GM12892 (cell line): ENCODE measurements at regions not wholly inside any gene's neighbourhood (a gene's known extent, or its start where the extent isn't known, plus 50 kb on each side); places are given as distances from the start of the nearest gene placed in this dataset.
"Not testable (repeated sequence)": the region's sequence is repeated elsewhere in the genome, so short reads cannot be mapped to it uniquely, and the experiment has no call there.

Source experiments
- DNase-seq: peaks from one replicate; pipeline ENCODE4 v3.0.0; 2011; ENCODE audit not compliant: insufficient read length
- FAIRE-seq: peaks from 2 replicates; lab custom pipeline; 2011; peaks lifted over from hg19 to GRCh38; lab: Jason Lieb, UNC
- POLR2A ChIP-seq: IDR thresholded peaks from 2 replicates; pipeline ENCODE4 v1.6.1; 2011; ENCODE audit warnings: low read depth, low read length, control low read depth
- POLR2AphosphoS5 ChIP-seq: IDR thresholded peaks from 2 replicates; pipeline ENCODE4 v1.6.1; 2011; ENCODE audit warnings: low read depth, low read length, control low read depth
- TAF1 ChIP-seq: IDR thresholded peaks from 2 replicates; pipeline ENCODE4 v1.6.1; 2011; ENCODE audit warnings: low read depth, mild to moderate bottlenecking, control low read depth, low read length, borderline replicate concordance

DNA sequence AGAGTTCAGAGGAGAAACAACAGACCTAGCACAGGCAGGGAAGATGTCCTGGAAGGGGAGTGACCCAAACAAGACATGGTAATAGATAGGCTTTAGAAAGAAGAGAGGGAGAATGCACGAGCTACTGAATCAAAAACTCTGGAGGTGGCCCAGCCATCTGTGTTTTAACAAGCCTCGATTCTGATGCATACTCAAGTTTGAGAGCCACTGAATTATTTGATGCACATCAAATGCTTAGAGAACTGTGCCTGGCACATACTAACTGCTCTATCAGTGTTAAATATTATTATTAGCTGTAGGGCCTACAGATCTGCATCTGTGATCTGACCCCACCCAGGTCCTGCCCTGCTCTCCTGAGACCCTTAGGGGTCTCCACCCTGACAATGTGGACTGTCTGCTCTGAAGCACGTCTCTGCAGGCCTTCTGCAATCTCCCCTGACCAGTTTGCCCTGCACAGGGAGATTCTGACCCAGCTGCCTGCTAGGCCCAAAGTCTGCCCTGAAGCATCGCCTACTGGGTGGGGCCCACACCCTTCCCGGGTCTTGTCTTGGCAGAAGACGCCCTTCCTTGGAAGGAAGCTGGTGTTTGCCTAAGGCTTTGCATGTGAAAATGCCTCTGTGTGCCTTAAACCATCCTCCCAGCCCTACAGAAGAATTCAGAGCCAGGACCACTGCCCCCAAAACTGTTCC lies 201.5 kb upstream of the KLF3 start:
- DNase-seq (no peak), FAIRE-seq (no peak)
- TF ChIP-seq POLR2AphosphoS5 (no peak), TAF1 (no peak), POLR2A (no peak)

GRCh38 chr4:38463268-38463958 lies 200.6 kb upstream of the KLF3 start:
- DNase-seq, result no peak

DNA sequence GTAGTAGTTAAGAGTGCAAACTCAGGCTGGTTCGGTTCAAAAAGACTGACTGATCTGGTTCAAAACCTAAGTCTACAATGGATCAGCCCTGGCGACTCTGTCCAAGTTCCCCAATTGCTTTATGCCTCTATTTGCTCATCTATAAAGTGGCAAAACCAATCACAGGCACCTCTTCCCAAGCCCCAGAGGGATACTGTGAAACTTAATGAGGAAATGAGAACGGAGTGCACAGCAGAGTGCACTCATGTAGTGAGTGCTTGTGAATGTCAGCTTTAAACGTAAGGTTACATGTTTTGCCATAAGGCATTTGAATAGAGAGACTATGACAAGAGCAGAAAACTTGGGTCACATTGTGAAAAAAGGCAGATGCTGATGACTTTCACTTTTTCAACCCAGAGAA lies 199.7 kb upstream of the KLF3 start:
- FAIRE-seq (no peak), DNase-seq (no peak)
- no peak for TF ChIP-seq POLR2AphosphoS5
- TF ChIP-seq TAF1, result no peak
- TF ChIP-seq POLR2A, result no peak

More at GRCh38 chr4:38463268-38463958, 200.6 kb upstream of the KLF3 start:
- FAIRE-seq, result no peak
- TF ChIP-seq POLR2AphosphoS5, result no peak
- TF ChIP-seq TAF1, result no peak
- TF ChIP-seq POLR2A, result no peak

DNA sequence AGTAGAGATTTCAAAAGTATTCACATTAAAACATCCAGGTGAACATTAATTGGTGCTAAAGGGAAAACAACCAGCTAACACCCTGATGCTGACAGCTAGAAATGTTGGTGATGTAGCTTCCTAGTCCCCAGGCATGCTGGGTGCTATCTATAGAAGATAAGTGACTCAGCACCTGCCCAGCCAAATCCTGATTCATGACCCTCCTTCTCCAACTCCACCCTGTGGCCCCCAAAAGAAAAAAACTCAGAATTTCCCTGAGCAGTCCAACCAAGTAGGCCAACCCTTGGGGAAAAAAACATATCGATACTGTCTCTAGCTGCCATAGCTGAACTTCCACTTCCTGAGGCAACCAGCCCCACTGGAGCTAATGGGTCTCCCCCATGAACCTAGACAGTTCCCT lies 197.6 kb upstream of the KLF3 start:
- FAIRE-seq (no peak), DNase-seq (no peak)
- TF ChIP-seq TAF1 (no peak), POLR2AphosphoS5 (no peak), POLR2A (no peak)

- no peak for TF ChIP-seq POLR2A
- TF ChIP-seq POLR2AphosphoS5, result no peak
- no peak for TF ChIP-seq TAF1
- no peak for FAIRE-seq
- DNase-seq, result no peak
Measured at GRCh38 chr4:38467296-38467695, 196.7 kb upstream of the KLF3 start.

DNA sequence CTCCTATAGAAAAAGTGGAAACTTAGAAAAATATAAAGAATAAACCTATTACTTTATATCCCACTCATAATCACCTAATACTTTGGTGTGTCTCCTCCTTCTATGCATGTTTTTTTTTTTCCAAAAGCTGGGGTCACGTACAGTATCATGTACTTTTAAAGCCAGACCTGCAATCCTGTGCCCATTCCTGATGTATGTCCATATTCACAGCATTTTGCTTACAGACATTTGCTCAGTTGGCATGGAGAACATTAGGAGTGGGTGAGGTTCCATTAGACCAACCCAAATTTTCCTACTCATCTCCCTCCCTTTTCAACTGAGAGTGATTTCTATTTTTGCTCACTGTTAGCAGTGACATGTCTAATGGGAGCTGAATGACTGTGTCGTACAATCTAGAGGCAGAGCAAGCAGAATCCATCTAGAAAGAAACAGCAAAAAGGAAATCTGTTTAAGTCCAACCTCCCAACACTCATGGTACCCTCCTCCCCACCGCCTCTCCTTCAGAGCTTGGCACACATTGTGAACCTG lies 195.6 kb upstream of the KLF3 start:
- FAIRE-seq (no peak), DNase-seq (no peak)
- no peak for TF ChIP-seq POLR2AphosphoS5
- no peak for TF ChIP-seq TAF1
- no peak for TF ChIP-seq POLR2A

- TF ChIP-seq POLR2AphosphoS5, result no peak
- no peak for TF ChIP-seq TAF1
- TF ChIP-seq POLR2A, result no peak
Measured at GRCh38 chr4:38469410-38469809, 194.6 kb upstream of the KLF3 start.

GRCh38 chr4:38470735-38471262 lies 193.2 kb upstream of the KLF3 start:
- TF ChIP-seq TAF1 (no peak), POLR2A (no peak), POLR2AphosphoS5 (no peak)
- no peak for FAIRE-seq
- no peak for DNase-seq

More at GRCh38 chr4:38469410-38469809, 194.6 kb upstream of the KLF3 start:
- FAIRE-seq (no peak), DNase-seq (no peak)

- TF ChIP-seq POLR2AphosphoS5 (no peak), TAF1 (no peak), POLR2A (no peak)
- DNase-seq (no peak), FAIRE-seq (no peak)
Measured at GRCh38 chr4:38482696-38483095, 181.3 kb upstream of the KLF3 start.

GRCh38 chr4:38483628-38484027 lies 180.4 kb upstream of the KLF3 start:
- not testable (repeated sequence) for FAIRE-seq

GRCh38 chr4:38489011-38489861 lies 174.8 kb upstream of the KLF3 start:
- TF ChIP-seq POLR2AphosphoS5 (no peak), TAF1 (no peak), POLR2A (no peak)
- DNase-seq (no peak), FAIRE-seq (peak; percentile 30)

More at GRCh38 chr4:38483628-38484027, 180.4 kb upstream of the KLF3 start:
- DNase-seq, result not testable (repeated sequence)
